A549 (cell line): ENCODE measurements at regions not wholly inside any gene's neighbourhood (a gene's known extent, or its start where the extent isn't known, plus 50 kb on each side); places are given as distances from the start of the nearest gene placed in this dataset.

Experiments
- ATAC-seq, 2 experiments: fragments of 200-7000 bp in 1 of 2; fragments of >200 bp in 1 of 2; cut with Nextera tagmentation in 1 of 2; cut with Tn5 transposase in 1 of 2; 3 replicates each; pipeline versions ENCODE4 v1.8.0 to v1.9.1; 2018 to 2020; ENCODE audit warnings: mild to moderate bottlenecking in 1 of 2, moderate library complexity in 1 of 2
- CTCF ChIA-PET: fragments of 300-600 bp; sonication (Branson Sonifier 250); formaldehyde crosslinking; extraction: SDS; loops from one replicate; lab custom pipeline; 2021; ENCODE audit warnings: antibody characterized with exemption, inconsistent platforms; lab: Yijun Ruan, JAX
- POLR2A ChIA-PET: fragments of 350-600 bp; formaldehyde crosslinking; extraction: SDS; loops from one replicate; lab custom pipeline; 2021; ENCODE audit warnings: antibody characterized with exemption, inconsistent platforms; lab: Yijun Ruan, JAX
- DNase-seq, 2 experiments: peaks; one replicate each; pipeline versions ENCODE4 v3.0.0 to v3.0.0-alpha.2; 2011 to 2016; ENCODE audit warnings: low read depth in 1 of 2, low spot score in 1 of 2
- FAIRE-seq: peaks from 2 replicates; lab custom pipeline; 2011; peaks lifted over from hg19 to GRCh38; lab: Jason Lieb, UNC
- H3K27ac ChIP-seq, 2 experiments: fragments of >200 bp; sonication (Bioruptor Twin); formaldehyde crosslinking; 3 replicates each; pipeline ENCODE4 v1.5.1; 2016 to 2017
- H3K4me1 ChIP-seq: fragments of >200 bp; sonication (Bioruptor Twin); formaldehyde crosslinking; 3 replicates; pipeline ENCODE4 v1.6.1; 2016
- H3K4me2 ChIP-seq: fragments of >200 bp; sonication (Bioruptor Twin); formaldehyde crosslinking; 3 replicates; pipeline ENCODE4 v1.6.1; 2016
- H3K4me3 ChIP-seq: fragments of >200 bp; sonication (Bioruptor Twin); formaldehyde crosslinking; 3 replicates; pipeline ENCODE4 v1.5.1; 2016
- H3K9me3 ChIP-seq: fragments of >200 bp; sonication (Bioruptor Twin); formaldehyde crosslinking; 3 replicates; pipeline ENCODE4 v1.6.1; 2016
- CBX2 ChIP-seq: fragments of 200-600 bp; sonication (generic); IDR thresholded peaks from 2 replicates; pipeline ENCODE4 v1.6.1; 2016; ENCODE audit warnings: low read depth, mild to moderate bottlenecking, borderline replicate concordance
- CBX8 ChIP-seq: fragments of 200-600 bp; sonication (generic); IDR thresholded peaks from 2 replicates; pipeline ENCODE4 v1.6.1; 2016
- CEBPB ChIP-seq, 2 experiments: fragments of >200 bp in 1 of 2; sonication (Bioruptor Twin) in 1 of 2; formaldehyde crosslinking in 1 of 2; IDR thresholded peaks; 2 replicates each; pipeline ENCODE4 v1.6.1; 2012 to 2016
- CHD2 ChIP-seq: fragments of 150-350 bp; IDR thresholded peaks from 2 replicates; pipeline ENCODE4 v1.6.1; 2014; ENCODE audit warnings: low read length; ENCODE audit not compliant: partially characterized antibody
- CHD4 ChIP-seq: fragments of 200-600 bp; sonication (generic); IDR thresholded peaks from 2 replicates; pipeline ENCODE4 v1.6.1; 2016; ENCODE audit warnings: antibody characterized with exemption, mild to moderate bottlenecking, borderline replicate concordance
- E2F6 ChIP-seq: IDR thresholded peaks from 2 replicates; pipeline ENCODE4 v1.6.1; 2012; ENCODE audit warnings: low read depth, borderline replicate concordance
- EHMT2 ChIP-seq: fragments of 200-600 bp; sonication (generic); IDR thresholded peaks from 2 replicates; pipeline ENCODE4 v1.6.1; 2016; ENCODE audit warnings: antibody characterized with exemption, low read depth, mild to moderate bottlenecking, moderate library complexity
- ELK1 ChIP-seq: fragments of 150-350 bp; IDR thresholded peaks from 2 replicates; pipeline ENCODE4 v1.6.1; 2014; ENCODE audit warnings: low read depth, mild to moderate bottlenecking, low read length
- EP300 ChIP-seq, 2 experiments: fragments of >200 bp; sonication (Bioruptor Twin); formaldehyde crosslinking; IDR thresholded peaks; 2 replicates in 1 of 2; 3 replicates in 1 of 2; pipeline ENCODE4 v1.6.1; 2016 to 2017
- ESRRA ChIP-seq: fragments of 150-350 bp; IDR thresholded peaks from 2 replicates; pipeline ENCODE4 v1.6.1; 2014; ENCODE audit warnings: mild to moderate bottlenecking, low read length, borderline replicate concordance
- FOSB ChIP-seq: fragments of 250-450 bp; sonication (Bioruptor Pico); IDR thresholded peaks from 2 replicates; pipeline ENCODE4 v1.5.0; 2020; ENCODE audit warnings: mild to moderate bottlenecking, moderate library complexity
- HES2 ChIP-seq: fragments of >200 bp; sonication (Bioruptor Twin); formaldehyde crosslinking; IDR thresholded peaks from 2 replicates; pipeline ENCODE4 v1.6.1; 2016
- HOXB13 ChIP-seq: fragments of 250-450 bp; sonication (Bioruptor Pico); IDR thresholded peaks from 2 replicates; pipeline ENCODE4 v1.5.0; 2020; ENCODE audit warnings: low read depth, mild to moderate bottlenecking, moderate library complexity
- HOXB5 ChIP-seq: fragments of 250-450 bp; sonication (Bioruptor Pico); IDR thresholded peaks from 2 replicates; pipeline ENCODE4 v1.5.0; 2020; ENCODE audit warnings: mild to moderate bottlenecking, moderate library complexity
- KDM1A ChIP-seq: fragments of 200-600 bp; sonication (generic); IDR thresholded peaks from 2 replicates; pipeline ENCODE4 v1.6.1; 2016; ENCODE audit warnings: low read depth, mild to moderate bottlenecking
- MAFK ChIP-seq: fragments of 450-650 bp; IDR thresholded peaks from 2 replicates; pipeline ENCODE4 v1.6.1; 2014; ENCODE audit not compliant: partially characterized antibody
- MAX ChIP-seq: IDR thresholded peaks from 2 replicates; pipeline ENCODE4 v1.6.1; 2012
- MAZ ChIP-seq: fragments of 150-350 bp; IDR thresholded peaks from 2 replicates; pipeline ENCODE4 v1.6.1; 2014; ENCODE audit warnings: antibody characterized with exemption, low read depth, low read length, borderline replicate concordance
- NPAS2 ChIP-seq: fragments of 250-450 bp; sonication (Bioruptor Pico); IDR thresholded peaks from 2 replicates; pipeline ENCODE4 v1.8.0; 2022; ENCODE audit warnings: mild to moderate bottlenecking, moderate library complexity, borderline replicate concordance
- PBX3 ChIP-seq: IDR thresholded peaks from 2 replicates; pipeline ENCODE4 v1.6.1; 2012
- POLR2A ChIP-seq: IDR thresholded peaks from 2 replicates; pipeline ENCODE4 v1.6.1; 2012; ENCODE audit warnings: mild to moderate bottlenecking, low read length
- POLR2AphosphoS2 ChIP-seq: conservative IDR thresholded peaks from 2 replicates; pipeline ENCODE4 v1.6.1; 2012; ENCODE audit warnings: low read length, improper control_type of control experiment, inconsistent platforms
- RCOR1 ChIP-seq: fragments of 150-350 bp; IDR thresholded peaks from 2 replicates; pipeline ENCODE4 v1.6.1; 2014; ENCODE audit warnings: antibody characterized with exemption, low read length, low read depth
- TFCP2L1 ChIP-seq: fragments of 250-450 bp; sonication (Bioruptor Pico); IDR thresholded peaks from 2 replicates; pipeline ENCODE4 v1.5.0; 2021; ENCODE audit warnings: mild to moderate bottlenecking
- TP53 ChIP-seq: fragments of 250-450 bp; sonication (Bioruptor Pico); IDR thresholded peaks from 2 replicates; pipeline ENCODE4 v1.5.0; 2021; ENCODE audit warnings: mild to moderate bottlenecking, moderate library complexity
- ZSCAN20 ChIP-seq: fragments of 250-450 bp; sonication (Bioruptor Pico); IDR thresholded peaks from 2 replicates; pipeline ENCODE4 v1.8.0; 2022; ENCODE audit warnings: mild to moderate bottlenecking, moderate library complexity
- WGBS: methylation state at CpG from one replicate; pipeline ENCODE4 v1.1.6; 2017; ENCODE audit errors: missing lambda C conversion rate; 5-methylcytosine and 5-hydroxymethylcytosine counted together
- TF ChIP-seq, protein P1 (sequence below): fragments of >200 bp; sonication (Bioruptor Twin); formaldehyde crosslinking; IDR thresholded peaks from 3 replicates; pipeline ENCODE4 v1.6.1; 2016
- TF ChIP-seq, protein P2 (sequence below): fragments of 250-450 bp; sonication (Bioruptor Pico); IDR thresholded peaks from 2 replicates; pipeline ENCODE4 v1.5.0; 2020; ENCODE audit warnings: low read depth, mild to moderate bottlenecking, moderate library complexity
- TF ChIP-seq, protein P3 (sequence below): fragments of >200 bp; sonication (Bioruptor Twin); formaldehyde crosslinking; IDR thresholded peaks from 3 replicates; pipeline ENCODE4 v1.5.1; 2016

GRCh38 chr13:47421525-47421924 lies 524.7 kb upstream of the HTR2A start (continued):
- TF ChIP-seq MAX, result no peak
- no peak for TF ChIP-seq TP53 (CRISPR knock-in tag)
- no peak for TF ChIP-seq ELK1
- TF ChIP-seq, protein P1, sequence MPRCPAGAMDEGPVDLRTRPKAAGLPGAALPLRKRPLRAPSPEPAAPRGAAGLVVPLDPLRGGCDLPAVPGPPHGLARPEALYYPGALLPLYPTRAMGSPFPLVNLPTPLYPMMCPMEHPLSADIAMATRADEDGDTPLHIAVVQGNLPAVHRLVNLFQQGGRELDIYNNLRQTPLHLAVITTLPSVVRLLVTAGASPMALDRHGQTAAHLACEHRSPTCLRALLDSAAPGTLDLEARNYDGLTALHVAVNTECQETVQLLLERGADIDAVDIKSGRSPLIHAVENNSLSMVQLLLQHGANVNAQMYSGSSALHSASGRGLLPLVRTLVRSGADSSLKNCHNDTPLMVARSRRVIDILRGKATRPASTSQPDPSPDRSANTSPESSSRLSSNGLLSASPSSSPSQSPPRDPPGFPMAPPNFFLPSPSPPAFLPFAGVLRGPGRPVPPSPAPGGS, result no peak
- no peak for TF ChIP-seq HOXB13
- no peak for TF ChIP-seq CBX2
- no peak for TF ChIP-seq MAZ
- no peak for TF ChIP-seq HOXB5 (CRISPR knock-in tag)
- no peak for TF ChIP-seq CEBPB (IDR thresholded peaks at IDR 0.05)
- TF ChIP-seq MAFK, result no peak
- TF ChIP-seq POLR2AphosphoS2, result no peak

DNA sequence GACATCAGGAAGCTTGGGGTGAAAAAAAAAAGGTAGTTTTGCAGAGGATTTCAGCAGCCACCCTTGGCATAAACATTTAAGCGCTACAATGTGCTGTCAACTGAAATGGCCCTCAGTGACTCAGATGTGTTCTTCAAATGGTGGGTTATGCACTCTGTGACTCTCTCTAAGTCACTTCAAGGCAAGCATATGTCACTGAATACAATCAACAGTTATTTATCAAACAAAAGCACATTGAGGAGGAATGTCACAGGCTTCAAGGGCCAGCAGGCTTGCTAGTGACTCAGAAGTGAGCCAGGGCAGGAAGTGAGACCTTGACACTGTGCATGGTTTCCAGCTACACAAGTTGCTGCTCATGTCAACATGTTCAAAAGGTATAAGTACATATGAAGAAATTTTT lies 523.7 kb upstream of the HTR2A start:
- CTCF ChIA-PET, result interaction anchor here (1.1 kb wide), 1 partner anchor 10 kb away, joined by 3 read pairs; no protein-coding TSS in a partner anchor
- ATAC-seq (no peak), DNase-seq (no peak)
- Histone ChIP-seq H3K27ac (no peak overlapping the region), H3K4me3 (no peak overlapping the region), H3K9me3 (no peaks in the 10 kb centered on the region), H3K4me2 (no peak overlapping the region)
- POLR2A ChIA-PET, result no interaction called here
- WGBS, result 0% methylated on average over 1 of the region's 1 CpG
- TF ChIP-seq TP53 (CRISPR knock-in tag), result no peak
- TF ChIP-seq, protein P2, sequence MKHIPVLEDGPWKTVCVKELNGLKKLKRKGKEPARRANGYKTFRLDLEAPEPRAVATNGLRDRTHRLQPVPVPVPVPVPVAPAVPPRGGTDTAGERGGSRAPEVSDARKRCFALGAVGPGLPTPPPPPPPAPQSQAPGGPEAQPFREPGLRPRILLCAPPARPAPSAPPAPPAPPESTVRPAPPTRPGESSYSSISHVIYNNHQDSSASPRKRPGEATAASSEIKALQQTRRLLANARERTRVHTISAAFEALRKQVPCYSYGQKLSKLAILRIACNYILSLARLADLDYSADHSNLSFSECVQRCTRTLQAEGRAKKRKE (CRISPR knock-in tag), result no peak
- TF ChIP-seq TFCP2L1 (CRISPR knock-in tag), result no peak
- no peak for TF ChIP-seq POLR2AphosphoS2
- TF ChIP-seq RCOR1, result no peak
- no peak for TF ChIP-seq HOXB5 (CRISPR knock-in tag)
- TF ChIP-seq EHMT2, result no peak
- TF ChIP-seq CHD4, result no peak
- TF ChIP-seq, protein P3, sequence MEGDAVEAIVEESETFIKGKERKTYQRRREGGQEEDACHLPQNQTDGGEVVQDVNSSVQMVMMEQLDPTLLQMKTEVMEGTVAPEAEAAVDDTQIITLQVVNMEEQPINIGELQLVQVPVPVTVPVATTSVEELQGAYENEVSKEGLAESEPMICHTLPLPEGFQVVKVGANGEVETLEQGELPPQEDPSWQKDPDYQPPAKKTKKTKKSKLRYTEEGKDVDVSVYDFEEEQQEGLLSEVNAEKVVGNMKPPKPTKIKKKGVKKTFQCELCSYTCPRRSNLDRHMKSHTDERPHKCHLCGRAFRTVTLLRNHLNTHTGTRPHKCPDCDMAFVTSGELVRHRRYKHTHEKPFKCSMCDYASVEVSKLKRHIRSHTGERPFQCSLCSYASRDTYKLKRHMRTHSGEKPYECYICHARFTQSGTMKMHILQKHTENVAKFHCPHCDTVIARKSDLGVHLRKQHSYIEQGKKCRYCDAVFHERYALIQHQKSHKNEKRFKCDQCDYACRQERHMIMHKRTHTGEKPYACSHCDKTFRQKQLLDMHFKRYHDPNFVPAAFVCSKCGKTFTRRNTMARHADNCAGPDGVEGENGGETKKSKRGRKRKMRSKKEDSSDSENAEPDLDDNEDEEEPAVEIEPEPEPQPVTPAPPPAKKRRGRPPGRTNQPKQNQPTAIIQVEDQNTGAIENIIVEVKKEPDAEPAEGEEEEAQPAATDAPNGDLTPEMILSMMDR, result no peak
- TF ChIP-seq PBX3, result no peak
- no peak for TF ChIP-seq POLR2A
- no peak for TF ChIP-seq KDM1A
- TF ChIP-seq, all 56 proteins: peak for 0
- FAIRE-seq, result no peak
- H3K4me1 ChIP-seq, result no peaks in the 10 kb centered on the region

DNA sequence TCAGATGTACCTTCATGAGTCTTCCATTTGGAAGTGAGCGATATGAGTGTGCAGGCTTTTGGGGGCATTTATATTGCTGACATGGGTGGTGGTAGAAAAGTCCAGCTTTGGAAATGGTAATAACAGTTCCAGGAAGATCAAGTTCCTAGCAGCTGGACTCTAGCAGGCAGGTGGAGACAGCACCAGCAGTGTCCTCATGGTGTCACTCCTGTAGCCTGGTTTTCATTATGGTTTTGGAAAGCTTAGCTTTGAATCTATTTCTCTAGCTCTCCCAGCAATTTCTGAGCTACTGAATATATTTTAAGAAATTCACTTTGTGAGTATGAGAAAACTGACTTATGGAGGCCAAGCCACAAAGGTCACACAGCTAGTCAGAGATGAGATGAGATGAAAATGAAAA lies 523.2 kb upstream of the HTR2A start:
- H3K27ac ChIP-seq, result no peak overlapping the region
- WGBS, result 0% methylated on average over 1 of the region's 1 CpG
- CTCF ChIA-PET, result no interaction called here
- no peaks in the 10 kb centered on the region for H3K4me1 ChIP-seq
- FAIRE-seq (no peak), DNase-seq (no peak), ATAC-seq (no peak)
- POLR2A ChIA-PET, result no interaction called here
- no peak overlapping the region for H3K4me3 ChIP-seq
- no peak overlapping the region for H3K4me2 ChIP-seq
- H3K9me3 ChIP-seq, result no peaks in the 10 kb centered on the region
- no peak for TF ChIP-seq HOXB5 (CRISPR knock-in tag)
- TF ChIP-seq ELK1, result no peak
- TF ChIP-seq MAZ, result no peak
- TF ChIP-seq NPAS2, result no peak
- TF ChIP-seq ESRRA, result no peak
- TF ChIP-seq TFCP2L1 (CRISPR knock-in tag), result no peak
- no peak for TF ChIP-seq FOSB (CRISPR knock-in tag)
- no peak for TF ChIP-seq ZSCAN20
- TF ChIP-seq CBX8, result no peak
- no peak for TF ChIP-seq CHD2
- no peak for TF ChIP-seq EP300 (IDR thresholded peaks at IDR 0.05)
- TF ChIP-seq E2F6, result no peak
- TF ChIP-seq HES2, result no peak
